ENCODE measurements at regions not wholly inside any gene's neighbourhood (a gene's known extent, or its start where the extent isn't known, plus 50 kb on each side); places are given as distances from the start of the nearest gene placed in this dataset.

GRCh38 chr6:140732991-140733390 is 1358.5 kb upstream of the CITED2 start:
- Histone ChIP-seq H3K36me3 (ENCODE audit: low read length) (no peaks in the 10 kb centered on the region), H3K9me2 (replicated peaks; ENCODE audit: insufficient read depth, low read length) (no peaks in the 10 kb centered on the region), H3K27me3 (ENCODE audit: low read length) (no peaks in the 10 kb centered on the region), H3K4me2 (ENCODE audit: low read depth, low read length, poor library complexity, severe bottlenecking) (no peak overlapping the region), H3K79me2 (ENCODE audit: insufficient read depth, low read length) (no peaks in the 10 kb centered on the region), H3F3A (ENCODE audit: insufficient read depth) (no peaks in the 10 kb centered on the region), H3K4me3 (ENCODE audit: insufficient read depth, low read length, poor library complexity, severe bottlenecking) (no peak overlapping the region), H4K20me1 (ENCODE audit: low read depth, low read length) (no peaks in the 10 kb centered on the region), H3K9me3 (ENCODE audit: insufficient read depth, low read length) (no peaks in the 10 kb centered on the region), H3K9ac (ENCODE audit: low read length) (no peak overlapping the region), H3K27ac (ENCODE audit: low read depth, low read length) (no peak overlapping the region), H2AFZ (ENCODE audit: low read depth, low read length, severe bottlenecking) (no peak overlapping the region)
- TF ChIP-seq CTCF (IDR thresholded peaks at IDR 0.05; ENCODE audit: insufficient read depth, low read length, poor library complexity, severe bottlenecking) (no peak), EZH2phosphoT487 (conservative IDR thresholded peaks at IDR 0.05; ENCODE audit: low read length) (no peak)

GRCh38 chr6:140732155-140732554 is 1357.7 kb upstream of the CITED2 start:
- H3K9me2 ChIP-seq (replicated peaks; ENCODE audit: insufficient read depth, low read length) = no peaks in the 10 kb centered on the region
- no peak overlapping the region for H2AFZ ChIP-seq (ENCODE audit: low read depth, low read length, severe bottlenecking)
- no peak overlapping the region for H3K4me2 ChIP-seq (ENCODE audit: low read depth, low read length, poor library complexity, severe bottlenecking)
- no peaks in the 10 kb centered on the region for H3K9me3 ChIP-seq (ENCODE audit: insufficient read depth, low read length)
- no peak overlapping the region for H3K4me3 ChIP-seq (ENCODE audit: insufficient read depth, low read length, poor library complexity, severe bottlenecking)
- H3K27ac ChIP-seq (ENCODE audit: low read depth, low read length) = no peak overlapping the region
- H3K27me3 ChIP-seq (ENCODE audit: low read length) = no peaks in the 10 kb centered on the region
- no peaks in the 10 kb centered on the region for H3K36me3 ChIP-seq (ENCODE audit: low read length)
- H3K9ac ChIP-seq (ENCODE audit: low read length) = no peak overlapping the region
- TF ChIP-seq CTCF (IDR thresholded peaks at IDR 0.05; ENCODE audit: insufficient read depth, low read length, poor library complexity, severe bottlenecking) (no peak), EZH2phosphoT487 (conservative IDR thresholded peaks at IDR 0.05; ENCODE audit: low read length) (no peak)
- no peaks in the 10 kb centered on the region for H4K20me1 ChIP-seq (ENCODE audit: low read depth, low read length)
- H3K79me2 ChIP-seq (ENCODE audit: insufficient read depth, low read length) = no peaks in the 10 kb centered on the region
- no peaks in the 10 kb centered on the region for H3F3A ChIP-seq (ENCODE audit: insufficient read depth)

GRCh38 chr6:140731741-140732140 is 1357.3 kb upstream of the CITED2 start:
- Histone ChIP-seq H3K9ac (ENCODE audit: low read length) (no peak overlapping the region), H3K27me3 (ENCODE audit: low read length) (no peaks in the 10 kb centered on the region), H3K36me3 (ENCODE audit: low read length) (no peaks in the 10 kb centered on the region), H3K9me2 (replicated peaks; ENCODE audit: insufficient read depth, low read length) (no peaks in the 10 kb centered on the region), H2AFZ (ENCODE audit: low read depth, low read length, severe bottlenecking) (no peak overlapping the region), H3K9me3 (ENCODE audit: insufficient read depth, low read length) (no peaks in the 10 kb centered on the region), H3K4me2 (ENCODE audit: low read depth, low read length, poor library complexity, severe bottlenecking) (no peak overlapping the region), H4K20me1 (ENCODE audit: low read depth, low read length) (no peaks in the 10 kb centered on the region), H3F3A (ENCODE audit: insufficient read depth) (no peaks in the 10 kb centered on the region), H3K4me3 (ENCODE audit: insufficient read depth, low read length, poor library complexity, severe bottlenecking) (no peak overlapping the region), H3K79me2 (ENCODE audit: insufficient read depth, low read length) (no peaks in the 10 kb centered on the region), H3K27ac (ENCODE audit: low read depth, low read length) (no peak overlapping the region)
- TF ChIP-seq EZH2phosphoT487 (conservative IDR thresholded peaks at IDR 0.05; ENCODE audit: low read length) (no peak), CTCF (IDR thresholded peaks at IDR 0.05; ENCODE audit: insufficient read depth, low read length, poor library complexity, severe bottlenecking) (no peak)
